Astrocyte of the cerebellum (primary cell): ENCODE measurements at regions not wholly inside any gene's neighbourhood (a gene's known extent, or its start where the extent isn't known, plus 50 kb on each side); places are given as distances from the start of the nearest gene placed in this dataset.
"Not testable (repeated sequence)": the region's sequence is repeated elsewhere in the genome, so short reads cannot be mapped to it uniquely, and the experiment has no call there.

Source experiments
- DNase-seq: peaks from one replicate; pipeline ENCODE4 v3.0.0-alpha.2; 2011; ENCODE audit warnings: low read depth
- H3K4me3 ChIP-seq: 2 replicates; pipeline ENCODE4 v1.5.1; 2011; ENCODE audit warnings: mild to moderate bottlenecking, low read depth, low read length, moderate library complexity
- in situ Hi-C: cut with HindIII; loops from 2 replicates; pipeline ENCODE4 v1.10.0; 2017; ENCODE audit warnings: low sequenced_read_pairs
- TF ChIP-seq, protein P1 (sequence below): IDR thresholded peaks from 2 replicates; pipeline ENCODE4 v1.5.1; 2012; ENCODE audit warnings: low read length, low read depth, moderate library complexity, mild to moderate bottlenecking; ENCODE audit errors: missing control alignments

DNA sequence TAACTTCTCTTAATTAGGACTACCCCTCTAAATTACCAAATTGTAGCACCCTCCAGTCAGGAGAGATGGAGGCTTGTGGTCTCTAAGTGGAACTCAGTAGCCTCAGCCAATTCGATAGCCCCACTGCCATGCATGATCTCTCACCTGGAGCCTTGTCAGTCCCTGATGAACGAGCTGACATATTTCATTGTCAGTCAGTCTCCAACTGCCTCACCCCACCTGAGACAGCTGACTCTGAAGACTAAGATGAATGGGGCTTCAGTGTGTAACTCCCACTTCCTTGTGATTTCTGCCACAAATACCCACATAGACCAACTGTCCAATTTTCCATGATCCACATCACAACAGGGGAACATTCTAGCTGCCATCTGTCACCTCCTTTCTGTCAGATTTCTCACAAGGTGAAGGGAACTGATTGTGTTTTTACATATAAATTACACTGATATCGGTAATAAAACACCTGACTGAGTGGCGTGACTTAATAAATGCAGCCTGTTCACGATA, 206.5 kb downstream of the FAM181B start:
- TF ChIP-seq, protein P1, sequence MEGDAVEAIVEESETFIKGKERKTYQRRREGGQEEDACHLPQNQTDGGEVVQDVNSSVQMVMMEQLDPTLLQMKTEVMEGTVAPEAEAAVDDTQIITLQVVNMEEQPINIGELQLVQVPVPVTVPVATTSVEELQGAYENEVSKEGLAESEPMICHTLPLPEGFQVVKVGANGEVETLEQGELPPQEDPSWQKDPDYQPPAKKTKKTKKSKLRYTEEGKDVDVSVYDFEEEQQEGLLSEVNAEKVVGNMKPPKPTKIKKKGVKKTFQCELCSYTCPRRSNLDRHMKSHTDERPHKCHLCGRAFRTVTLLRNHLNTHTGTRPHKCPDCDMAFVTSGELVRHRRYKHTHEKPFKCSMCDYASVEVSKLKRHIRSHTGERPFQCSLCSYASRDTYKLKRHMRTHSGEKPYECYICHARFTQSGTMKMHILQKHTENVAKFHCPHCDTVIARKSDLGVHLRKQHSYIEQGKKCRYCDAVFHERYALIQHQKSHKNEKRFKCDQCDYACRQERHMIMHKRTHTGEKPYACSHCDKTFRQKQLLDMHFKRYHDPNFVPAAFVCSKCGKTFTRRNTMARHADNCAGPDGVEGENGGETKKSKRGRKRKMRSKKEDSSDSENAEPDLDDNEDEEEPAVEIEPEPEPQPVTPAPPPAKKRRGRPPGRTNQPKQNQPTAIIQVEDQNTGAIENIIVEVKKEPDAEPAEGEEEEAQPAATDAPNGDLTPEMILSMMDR = no peak
- no peak for DNase-seq
- in situ Hi-C loops = no loop called here
- no peak overlapping the region for H3K4me3 ChIP-seq

- H3K4me3 ChIP-seq = no peak overlapping the region
- TF ChIP-seq, protein P1 = no peak
- in situ Hi-C loops = no loop called here
- DNase-seq = no peak
Observed at GRCh38 chr11:82523141-82523540, 210.5 kb downstream of the FAM181B start.

- in situ Hi-C loops = no loop called here
- no peak overlapping the region for H3K4me3 ChIP-seq
- TF ChIP-seq, protein P1 = no peak
- DNase-seq = no peak
Observed at GRCh38 chr11:82521427-82521826, 212.2 kb downstream of the FAM181B start.

DNA sequence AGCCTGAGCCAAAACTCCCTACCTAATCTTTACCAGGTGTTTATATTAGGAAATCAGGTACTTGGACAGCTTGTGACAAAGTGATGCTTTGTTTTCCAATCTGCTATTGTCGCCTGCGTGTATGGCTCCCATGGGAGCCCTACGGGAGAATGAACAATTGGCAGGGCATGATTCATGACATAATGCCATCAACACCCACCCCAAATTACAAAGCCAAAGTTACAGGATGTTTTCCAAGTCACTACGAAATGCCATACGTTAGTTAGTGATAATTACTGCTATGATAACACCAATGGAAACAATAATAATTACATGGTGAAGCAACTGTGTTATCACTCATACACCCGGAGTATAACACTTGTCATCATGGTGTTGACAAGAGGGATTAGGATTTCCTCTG, 226.4 kb downstream of the FAM181B start:
- in situ Hi-C loops = no loop called here
- no peak for DNase-seq
- TF ChIP-seq, protein P1 = no peak
- H3K4me3 ChIP-seq = no peak overlapping the region

- TF ChIP-seq, protein P1 = no peak
- no peak overlapping the region for H3K4me3 ChIP-seq
- DNase-seq = no peak
- in situ Hi-C loops = no loop called here
Observed at GRCh38 chr11:82505379-82505778, 228.3 kb downstream of the FAM181B start.

GRCh38 chr11:82501174-82501573, 232.5 kb downstream of the FAM181B start:
- H3K4me3 ChIP-seq, in situ Hi-C loops, DNase-seq: not testable (repeated sequence)

DNA sequence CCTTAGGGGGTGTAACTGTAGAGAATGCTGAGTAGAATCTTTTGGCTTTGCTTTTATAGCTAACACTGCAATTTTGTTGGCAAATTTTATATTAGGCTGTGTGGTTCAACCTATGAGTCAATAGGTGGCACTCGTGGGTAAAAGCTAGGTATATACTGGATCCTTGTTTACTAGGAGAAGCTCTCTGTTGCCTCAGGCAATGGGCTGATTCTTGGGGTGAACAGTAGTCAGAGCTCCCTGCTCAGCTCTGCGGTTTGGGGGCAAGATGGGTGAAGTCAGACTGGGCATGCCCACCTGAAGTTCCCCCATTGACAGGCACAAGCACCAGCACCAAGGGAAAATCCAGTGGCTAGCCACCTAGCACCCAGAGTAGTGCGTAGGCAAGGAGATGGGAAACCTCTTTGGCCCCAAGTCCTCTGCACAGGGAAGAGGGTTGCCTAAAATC, 238.7 kb downstream of the FAM181B start:
- in situ Hi-C loops = no loop called here
- no peak for DNase-seq
- no peak overlapping the region for H3K4me3 ChIP-seq
- TF ChIP-seq, protein P1 = no peak
